ENCODE measurements at regions not wholly inside any gene's neighbourhood (a gene's known extent, or its start where the extent isn't known, plus 50 kb on each side); places are given as distances from the start of the nearest gene placed in this dataset.

DNA sequence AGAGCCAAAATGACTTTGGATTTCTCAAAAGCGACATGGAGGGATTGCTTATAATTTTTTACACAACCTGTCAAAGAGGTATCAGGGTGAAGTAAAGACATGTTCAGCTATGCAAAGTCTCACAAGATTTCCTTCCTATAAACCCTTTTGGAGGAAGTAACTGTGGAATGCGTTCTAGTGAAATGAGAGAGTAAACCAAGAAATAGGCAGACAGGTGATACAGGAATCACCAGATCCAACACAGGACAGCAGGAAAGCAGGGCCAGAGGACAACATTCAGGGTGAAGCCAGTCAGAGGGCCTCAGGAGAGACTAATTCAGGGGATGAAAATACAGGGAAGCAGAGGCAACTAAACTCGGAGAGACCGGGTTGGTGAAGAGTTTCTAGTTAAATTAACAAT lies 90.4 kb upstream of the MTNR1B start:
- TF ChIP-seq POLR2AphosphoS5 (IDR thresholded peaks at IDR 0.05; ENCODE audit: low read depth, low read length): no peak
- TF ChIP-seq, protein P1, sequence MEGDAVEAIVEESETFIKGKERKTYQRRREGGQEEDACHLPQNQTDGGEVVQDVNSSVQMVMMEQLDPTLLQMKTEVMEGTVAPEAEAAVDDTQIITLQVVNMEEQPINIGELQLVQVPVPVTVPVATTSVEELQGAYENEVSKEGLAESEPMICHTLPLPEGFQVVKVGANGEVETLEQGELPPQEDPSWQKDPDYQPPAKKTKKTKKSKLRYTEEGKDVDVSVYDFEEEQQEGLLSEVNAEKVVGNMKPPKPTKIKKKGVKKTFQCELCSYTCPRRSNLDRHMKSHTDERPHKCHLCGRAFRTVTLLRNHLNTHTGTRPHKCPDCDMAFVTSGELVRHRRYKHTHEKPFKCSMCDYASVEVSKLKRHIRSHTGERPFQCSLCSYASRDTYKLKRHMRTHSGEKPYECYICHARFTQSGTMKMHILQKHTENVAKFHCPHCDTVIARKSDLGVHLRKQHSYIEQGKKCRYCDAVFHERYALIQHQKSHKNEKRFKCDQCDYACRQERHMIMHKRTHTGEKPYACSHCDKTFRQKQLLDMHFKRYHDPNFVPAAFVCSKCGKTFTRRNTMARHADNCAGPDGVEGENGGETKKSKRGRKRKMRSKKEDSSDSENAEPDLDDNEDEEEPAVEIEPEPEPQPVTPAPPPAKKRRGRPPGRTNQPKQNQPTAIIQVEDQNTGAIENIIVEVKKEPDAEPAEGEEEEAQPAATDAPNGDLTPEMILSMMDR (IDR thresholded peaks at IDR 0.05): no peak

Measured in Panc1 (cell line).